Hepatic stellate cell (primary cell): ENCODE measurements at regions not wholly inside any gene's neighbourhood (a gene's known extent, or its start where the extent isn't known, plus 50 kb on each side); places are given as distances from the start of the nearest gene placed in this dataset.
"Not testable (repeated sequence)": the region's sequence is repeated elsewhere in the genome, so short reads cannot be mapped to it uniquely, and the experiment has no call there.

Source experiments
- DNase-seq: peaks from one replicate; pipeline ENCODE4 v3.0.0; 2011; ENCODE audit warnings: low spot score

GRCh38 chr3:103495186-103495585, 1060.4 kb downstream of the ZPLD1 start:
- DNase-seq: no peak

GRCh38 chr3:103499132-103499900, 1064.5 kb downstream of the ZPLD1 start:
- peak; percentile 0 for DNase-seq

DNA sequence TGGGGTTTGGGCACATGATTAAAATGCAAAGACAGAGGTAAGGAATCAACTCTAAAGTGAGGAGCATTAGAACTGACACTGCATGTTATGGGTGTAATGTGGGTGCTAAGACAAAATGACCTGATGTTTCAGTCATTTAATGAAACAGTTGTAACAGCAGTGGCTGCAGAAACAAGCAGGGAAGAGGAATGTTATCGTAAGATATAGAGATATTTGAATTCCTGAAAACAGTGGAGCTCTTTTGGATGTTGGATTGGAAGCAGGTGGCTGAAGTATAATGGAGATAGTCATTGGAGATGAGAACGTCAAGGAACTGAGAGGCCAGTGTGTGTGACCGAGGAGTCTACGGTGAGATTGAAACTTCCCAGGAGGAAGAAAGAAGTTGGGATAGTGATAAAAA, 1065.2 kb downstream of the ZPLD1 start:
- no peak for DNase-seq

DNA sequence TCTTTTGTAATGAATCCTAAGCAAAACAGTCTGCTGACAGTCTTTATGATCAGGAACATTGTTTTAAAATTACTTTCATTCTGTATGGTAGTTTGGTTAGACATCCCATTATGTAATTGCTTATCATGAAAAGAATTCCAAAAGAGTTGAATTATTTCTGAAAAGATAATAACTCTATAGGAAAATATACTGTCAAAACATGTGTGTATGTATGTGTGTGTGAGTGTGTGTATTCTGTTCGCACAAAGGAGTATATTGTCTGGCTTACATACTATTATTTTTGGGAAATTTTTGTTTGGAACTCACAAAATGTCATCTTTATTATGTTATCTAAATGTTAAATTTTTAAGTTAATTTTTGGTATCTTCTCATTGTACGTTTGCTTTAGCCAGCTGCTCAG, 1075.9 kb downstream of the ZPLD1 start:
- DNase-seq: no peak

DNA sequence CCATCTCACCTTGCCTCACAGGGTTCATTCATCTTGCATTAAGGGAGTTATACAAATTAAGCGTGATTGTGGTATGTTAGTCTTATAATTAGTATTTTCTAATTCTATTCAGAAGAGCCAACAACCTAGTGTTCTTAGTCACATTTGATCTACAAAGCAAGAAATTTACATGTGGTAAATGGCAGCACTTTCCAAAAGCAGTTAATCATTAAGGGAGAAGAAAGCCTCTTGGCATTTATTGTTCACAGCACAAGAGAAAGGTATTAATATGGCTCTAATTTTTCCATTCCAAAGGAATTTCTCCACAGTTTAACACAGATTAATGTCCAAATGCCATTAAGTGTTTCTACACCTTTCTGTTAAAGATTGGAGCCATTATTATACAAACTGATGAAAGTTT, 1077.1 kb downstream of the ZPLD1 start:
- DNase-seq: no peak

GRCh38 chr3:103512595-103512994, 1077.8 kb downstream of the ZPLD1 start:
- DNase-seq: no peak

DNA sequence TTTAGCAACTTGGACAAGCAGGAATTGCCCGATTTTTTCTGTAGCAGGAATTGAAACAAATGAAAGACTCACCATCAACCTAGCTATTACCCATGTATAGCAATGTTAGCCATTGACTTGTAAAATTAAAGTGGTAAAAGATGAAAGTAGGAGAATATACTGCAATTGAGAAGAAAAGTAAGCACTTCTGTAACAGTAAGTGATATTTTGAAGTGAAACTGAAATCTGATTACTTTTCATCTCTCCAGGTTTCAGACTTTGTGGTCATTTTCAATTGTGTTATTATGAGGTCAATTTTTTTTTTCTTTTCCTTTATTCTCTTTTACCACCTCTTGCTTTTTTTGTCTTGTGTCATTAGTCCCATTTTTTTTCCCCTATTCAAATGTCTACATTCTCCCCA, 1078.2 kb downstream of the ZPLD1 start:
- no peak for DNase-seq

GRCh38 chr3:103515116-103515515, 1080.3 kb downstream of the ZPLD1 start:
- no peak for DNase-seq

GRCh38 chr3:103516950-103517349, 1082.1 kb downstream of the ZPLD1 start:
- DNase-seq: no peak

- DNase-seq: not testable (repeated sequence)
Measured at GRCh38 chr3:103531327-103531726, 1096.5 kb downstream of the ZPLD1 start.

GRCh38 chr3:103532986-103533385, 1098.2 kb downstream of the ZPLD1 start:
- no peak for DNase-seq

DNA sequence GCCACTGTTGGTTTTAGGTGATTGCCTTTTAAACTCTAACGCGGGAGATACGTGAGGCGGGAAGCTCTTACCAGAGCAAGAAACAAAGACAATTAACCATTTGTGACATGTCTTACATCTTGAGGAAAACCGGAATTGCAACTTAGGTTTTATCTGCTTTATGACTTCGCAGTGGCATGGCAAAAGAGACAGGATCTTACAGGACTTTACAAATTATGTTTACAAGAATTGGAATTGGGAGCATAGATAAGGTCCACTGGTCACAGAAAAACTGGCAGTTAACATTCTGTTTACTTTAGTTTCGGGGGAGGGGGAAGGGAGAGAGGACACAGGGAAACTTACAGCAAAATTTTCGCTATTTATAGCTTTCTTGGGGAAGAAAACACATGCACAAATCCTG, 1119.6 kb downstream of the ZPLD1 start:
- no peak for DNase-seq

- DNase-seq: not testable (repeated sequence)
Measured at GRCh38 chr3:103564116-103564515, 1129.3 kb downstream of the ZPLD1 start.

- DNase-seq: no peak
Measured at GRCh38 chr3:103585809-103586208, 1151.0 kb downstream of the ZPLD1 start.

GRCh38 chr3:103589770-103590169, 1155.0 kb downstream of the ZPLD1 start:
- no peak for DNase-seq

GRCh38 chr3:103600844-103601243, 1166.0 kb downstream of the ZPLD1 start:
- DNase-seq: no peak

GRCh38 chr3:103601666-103602065, 1166.9 kb downstream of the ZPLD1 start:
- no peak for DNase-seq

- DNase-seq: no peak
Measured at GRCh38 chr3:103609472-103609871, 1174.7 kb downstream of the ZPLD1 start.

GRCh38 chr3:103613397-103614156, 1178.8 kb downstream of the ZPLD1 start:
- DNase-seq: no peak

GRCh38 chr3:103614719-103615118, 1179.9 kb downstream of the ZPLD1 start:
- no peak for DNase-seq

DNA sequence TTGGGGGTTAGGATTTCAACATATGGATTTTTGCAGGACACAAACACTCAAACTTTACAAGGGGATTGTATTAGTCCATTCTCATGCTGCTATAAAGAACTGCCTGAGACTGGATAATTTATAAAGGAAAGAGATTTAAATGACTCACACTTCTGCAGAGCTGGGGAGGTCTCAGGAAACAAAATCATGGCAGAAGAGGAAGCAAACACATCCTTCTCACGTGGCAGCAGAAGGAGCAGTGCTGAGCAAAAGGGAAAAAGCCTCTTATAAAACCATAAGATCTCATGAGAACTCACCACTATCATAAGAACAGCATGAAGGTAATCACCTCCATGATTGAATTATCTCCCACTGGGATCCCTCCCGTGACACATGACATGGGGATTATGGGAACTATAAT, 1183.1 kb downstream of the ZPLD1 start:
- DNase-seq: no peak

DNA sequence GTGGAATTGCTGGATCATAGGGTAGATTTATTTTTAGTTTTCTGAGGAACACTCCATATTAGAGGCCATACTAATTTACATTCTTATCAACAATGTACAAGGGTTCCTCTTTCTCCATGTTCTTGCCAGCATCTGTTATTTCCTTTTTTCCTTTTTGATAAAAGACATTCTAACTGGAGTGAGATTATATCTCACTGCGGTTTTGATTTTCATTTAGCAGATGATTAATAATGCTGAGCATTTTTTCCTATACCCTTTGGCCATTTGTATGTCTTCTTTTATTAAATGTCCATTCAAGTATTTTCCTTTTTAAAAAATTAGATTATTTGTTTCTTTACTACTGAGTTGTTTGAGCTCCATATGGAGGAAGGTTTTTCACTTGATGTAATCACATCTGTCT, 1189.5 kb downstream of the ZPLD1 start:
- DNase-seq: no peak

DNA sequence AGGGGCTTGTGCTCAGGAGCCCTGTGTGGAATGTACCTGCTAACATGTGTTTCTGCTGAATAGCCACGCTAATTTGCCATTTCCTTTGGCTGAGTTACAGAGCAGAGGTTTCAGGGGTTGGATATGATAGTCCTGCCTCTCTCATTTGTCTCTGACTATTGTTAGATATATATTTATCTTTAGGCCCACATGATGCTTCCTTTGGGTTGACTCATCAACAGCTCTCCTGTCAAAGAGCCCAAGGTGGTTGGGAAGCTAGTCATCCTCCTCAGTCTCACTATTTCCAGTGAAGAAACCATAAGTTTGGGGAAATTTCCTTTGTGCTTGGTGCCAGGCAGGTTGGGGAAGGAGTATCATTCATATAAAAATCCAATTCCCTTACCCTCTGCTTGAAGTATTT, 1194.6 kb downstream of the ZPLD1 start:
- DNase-seq: no peak

- no peak for DNase-seq
Measured at GRCh38 chr3:103644450-103644849, 1209.6 kb downstream of the ZPLD1 start.
